GM23338 (cell line): ENCODE measurements at regions not wholly inside any gene's neighbourhood (a gene's known extent, or its start where the extent isn't known, plus 50 kb on each side); places are given as distances from the start of the nearest gene placed in this dataset.

ENCODE experiments used
- ATAC-seq: fragments of 200-7000 bp; cut with Tn5 transposase; 3 replicates; pipeline ENCODE4 v1.9.1; 2020
- DNase-seq: peaks from one replicate; pipeline ENCODE4 v3.0.0-alpha.2; 2015; ENCODE audit warnings: low spot score
- H2AFZ ChIP-seq: fragments of 200-600 bp; sonication (generic); 2 replicates; pipeline ENCODE4 v1.8.0; 2016; ENCODE audit warnings: antibody characterized with exemption, mild to moderate bottlenecking, moderate library complexity
- H3F3A ChIP-seq: fragments of 200-600 bp; sonication (generic); replicated peaks from 2 replicates; pipeline ENCODE4 v1.8.0; 2017; ENCODE audit warnings: antibody characterized with exemption, mixed run types, low read depth
- H3K27ac ChIP-seq: fragments of 200-600 bp; sonication (generic); 2 replicates; pipeline ENCODE4 v1.6.1; 2016; ENCODE audit warnings: low read depth
- H3K27me3 ChIP-seq: fragments of 200-600 bp; sonication (generic); 2 replicates; pipeline ENCODE4 v1.8.0; 2016; ENCODE audit warnings: mild to moderate bottlenecking, mixed run types, moderate library complexity; ENCODE audit not compliant: insufficient read depth
- H3K36me3 ChIP-seq: fragments of 200-600 bp; sonication (generic); 2 replicates; pipeline ENCODE4 v1.8.0; 2016; ENCODE audit warnings: mild to moderate bottlenecking; ENCODE audit not compliant: insufficient read depth
- H3K4me1 ChIP-seq: fragments of 200-600 bp; sonication (generic); 2 replicates; pipeline ENCODE4 v1.8.0; 2016; ENCODE audit warnings: mild to moderate bottlenecking, moderate library complexity; ENCODE audit not compliant: insufficient read depth
- H3K4me2 ChIP-seq: fragments of 200-600 bp; sonication (generic); 2 replicates; pipeline ENCODE4 v1.7.1; 2017; ENCODE audit warnings: mixed run types
- H3K4me3 ChIP-seq: fragments of 200-600 bp; sonication (generic); 2 replicates; pipeline ENCODE4 v1.6.1; 2016; ENCODE audit warnings: mixed run types
- H3K79me2 ChIP-seq: fragments of 200-600 bp; sonication (generic); replicated peaks from 2 replicates; pipeline ENCODE4 v1.8.0; 2017; ENCODE audit warnings: mild to moderate bottlenecking; ENCODE audit not compliant: insufficient read depth
- H3K9me2 ChIP-seq: fragments of 200-600 bp; sonication (generic); 2 replicates; pipeline ENCODE4 v1.8.0; 2017; ENCODE audit not compliant: insufficient read depth
- H4K20me1 ChIP-seq: fragments of 200-600 bp; sonication (generic); replicated peaks from 2 replicates; pipeline ENCODE4 v1.8.0; 2017; ENCODE audit warnings: mild to moderate bottlenecking; ENCODE audit not compliant: insufficient read depth
- H3K27ac Mint-ChIP-seq: 2 replicates; pipeline ENCODE4 v1.8.0; 2020; ENCODE audit warnings: inconsistent platforms, mild to moderate bottlenecking, moderate library complexity, mixed read lengths
- H3K27me3 Mint-ChIP-seq: 3 replicates; pipeline ENCODE4 v1.8.0; 2022; ENCODE audit warnings: low read depth, mild to moderate bottlenecking, moderate library complexity, mixed read lengths, inconsistent platforms; ENCODE audit not compliant: insufficient read depth, poor library complexity
- H3K36me3 Mint-ChIP-seq: 3 replicates; pipeline ENCODE4 v1.8.0; 2021; ENCODE audit warnings: low read depth, mild to moderate bottlenecking, inconsistent platforms, moderate library complexity, mixed read lengths
- H3K4me1 Mint-ChIP-seq: 3 replicates; pipeline ENCODE4 v1.8.0; 2020; ENCODE audit warnings: mild to moderate bottlenecking, inconsistent platforms, mixed read lengths
- H3K4me3 Mint-ChIP-seq: 3 replicates; pipeline ENCODE4 v1.8.0; 2021; ENCODE audit warnings: moderate library complexity, mild to moderate bottlenecking, inconsistent platforms, mixed read lengths
- H3K9me3 Mint-ChIP-seq: 3 replicates; pipeline ENCODE4 v1.8.0; 2020; ENCODE audit warnings: moderate library complexity, mild to moderate bottlenecking, inconsistent platforms, mixed read lengths
- CREB1 ChIP-seq: fragments of 250-450 bp; sonication (Bioruptor Pico); IDR thresholded peaks from 2 replicates; pipeline ENCODE4 v1.5.0; 2020; ENCODE audit warnings: low read depth, mild to moderate bottlenecking, moderate library complexity
- CTCF ChIP-seq, 2 experiments: fragments of 200-600 bp in 1 of 2; sonication (generic) in 1 of 2; conservative IDR thresholded peaks; 2 replicates each; pipeline versions ENCODE4 v1.5.1 to v1.6.1; 2016 to 2017; ENCODE audit warnings: antibody characterized with exemption in 2 of 2, low read depth in 2 of 2, mild to moderate bottlenecking in 2 of 2, moderate library complexity in 1 of 2
- EZH2 ChIP-seq: fragments of 200-600 bp; sonication (generic); IDR thresholded peaks from one replicate; pipeline ENCODE4 v1.8.0; 2017; ENCODE audit warnings: antibody characterized with exemption, mild to moderate bottlenecking, low read depth; ENCODE audit not compliant: unreplicated experiment
- EZH2phosphoT487 ChIP-seq: fragments of 200-600 bp; sonication (generic); IDR thresholded peaks from one replicate; pipeline ENCODE4 v1.8.1; 2018; ENCODE audit warnings: antibody characterized with exemption; ENCODE audit not compliant: unreplicated experiment
- JUNB ChIP-seq: IDR thresholded peaks from one replicate; pipeline ENCODE4 v1.6.1; 2016; ENCODE audit warnings: antibody characterized with exemption; ENCODE audit not compliant: unreplicated experiment
- NANOG ChIP-seq: IDR thresholded peaks from 2 replicates; pipeline ENCODE4 v1.6.1; 2016; ENCODE audit warnings: antibody characterized with exemption, borderline replicate concordance
- STAT1 ChIP-seq: IDR thresholded peaks from one replicate; pipeline ENCODE4 v1.6.1; 2016; ENCODE audit warnings: antibody characterized with exemption; ENCODE audit not compliant: unreplicated experiment
- ZNF114 ChIP-seq: fragments of 250-450 bp; sonication (Bioruptor Pico); IDR thresholded peaks from 2 replicates; pipeline ENCODE4 v1.5.0; 2020; ENCODE audit warnings: mild to moderate bottlenecking, moderate library complexity
- ZNF331 ChIP-seq: fragments of 250-450 bp; sonication (Bioruptor Pico); IDR thresholded peaks from 2 replicates; pipeline ENCODE4 v1.5.0; 2020; ENCODE audit warnings: low read depth, mild to moderate bottlenecking, moderate library complexity
- TF ChIP-seq, protein P1 (sequence below): IDR thresholded peaks from 2 replicates; pipeline ENCODE4 v1.6.1; 2016; ENCODE audit warnings: antibody characterized with exemption
- TF ChIP-seq, protein P2 (sequence below): IDR thresholded peaks from one replicate; pipeline ENCODE4 v1.6.1; 2018; ENCODE audit warnings: antibody characterized with exemption; ENCODE audit not compliant: unreplicated experiment

- TF ChIP-seq CTCF (conservative IDR thresholded peaks at IDR 0.05; ENCODE audit: low read depth in 2 of 2) (no peak), CREB1 (CRISPR knock-in tag) (no peak), EZH2phosphoT487 (no peak)
Measured at GRCh38 chr6:82693094-82693493, 329.5 kb downstream of the TPBG start (continued).

DNA sequence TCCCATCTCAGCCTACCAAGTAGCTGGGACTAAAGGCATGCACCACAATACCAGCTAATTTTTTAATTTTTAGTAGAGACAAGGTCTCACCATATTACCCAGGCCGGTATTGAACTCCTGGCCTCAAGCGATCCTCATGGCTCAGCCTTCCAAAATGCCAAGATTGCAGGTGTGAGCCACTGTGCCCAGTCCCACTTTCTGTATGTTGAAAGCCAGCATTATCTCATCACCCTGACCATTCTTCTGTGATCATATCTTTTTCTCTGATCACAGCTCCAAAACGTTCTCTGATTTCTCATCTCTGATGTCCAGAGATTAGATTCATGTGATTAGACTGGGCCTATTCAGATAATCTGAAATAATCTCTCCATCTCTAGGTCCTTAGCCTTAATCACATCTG, 337.7 kb downstream of the TPBG start:
- no peak overlapping the region for H2AFZ ChIP-seq
- no peaks in the 10 kb centered on the region for H3K79me2 ChIP-seq
- no peaks in the 10 kb centered on the region for H3K27me3 ChIP-seq
- H3K27me3 Mint-ChIP-seq = no peaks in the 10 kb centered on the region
- TF ChIP-seq NANOG (no peak), JUNB (no peak), CREB1 (CRISPR knock-in tag) (no peak), CTCF (conservative IDR thresholded peaks at IDR 0.05; ENCODE audit: low read depth in 2 of 2) (no peak), ZNF331 (CRISPR knock-in tag) (no peak)
- H3K9me3 Mint-ChIP-seq = peaks cover 25% of the 10 kb centered on the region
- no peak overlapping the region for H3K4me2 ChIP-seq
- no peaks in the 10 kb centered on the region for H3K4me1 Mint-ChIP-seq
- H3K27ac Mint-ChIP-seq = no peak overlapping the region
- no peak overlapping the region for H3K4me3 Mint-ChIP-seq
- H4K20me1 ChIP-seq = no peaks in the 10 kb centered on the region
- peaks cover 17% of the 10 kb centered on the region for H3K36me3 Mint-ChIP-seq
- no peaks in the 10 kb centered on the region; the same call in 1 of the 2 replicates for H3K9me2 ChIP-seq
- no peaks in the 10 kb centered on the region for H3F3A ChIP-seq
- no peaks in the 10 kb centered on the region for H3K36me3 ChIP-seq
- DNase-seq (no peak), ATAC-seq (no peak)
- no peak overlapping the region for H3K27ac ChIP-seq
- H3K4me1 ChIP-seq = no peaks in the 10 kb centered on the region
- no peak overlapping the region for H3K4me3 ChIP-seq

DNA sequence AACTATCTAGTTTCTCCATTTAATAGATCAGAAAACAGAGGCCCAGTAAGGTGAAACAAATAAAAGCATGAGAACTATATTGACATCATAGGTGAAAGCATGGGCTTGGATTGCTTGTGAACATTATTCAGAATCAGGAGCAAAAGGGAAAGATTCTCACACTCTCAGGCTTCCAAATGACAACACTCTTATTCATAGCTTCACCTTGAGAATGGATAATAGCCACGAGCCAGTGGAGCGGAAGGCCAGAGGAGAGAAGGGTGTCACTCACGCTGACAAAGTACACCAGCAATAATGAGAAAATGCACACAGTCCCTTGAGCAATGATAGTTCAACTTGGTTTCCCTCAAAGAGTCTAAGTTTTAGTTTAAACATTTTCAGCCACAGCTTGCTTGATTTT, 339.0 kb downstream of the TPBG start:
- Mint-ChIP-seq H3K36me3 (peaks cover 17% of the 10 kb centered on the region), H3K9me3 (peaks cover 26% of the 10 kb centered on the region), H3K27ac (no peak overlapping the region), H3K4me3 (no peak overlapping the region), H3K27me3 (no peaks in the 10 kb centered on the region), H3K4me1 (no peaks in the 10 kb centered on the region)
- DNase-seq (no peak), ATAC-seq (no peak)
- no peaks in the 10 kb centered on the region for H4K20me1 ChIP-seq
- no peak overlapping the region for H3K4me2 ChIP-seq
- peak overlapping the region; percentile 25; the same call in 1 of the 2 replicates for H2AFZ ChIP-seq
- H3K79me2 ChIP-seq = no peaks in the 10 kb centered on the region
- no peaks in the 10 kb centered on the region for H3K36me3 ChIP-seq
- no peak overlapping the region for H3K4me3 ChIP-seq
- no peaks in the 10 kb centered on the region for H3F3A ChIP-seq
- no peaks in the 10 kb centered on the region; the same call in 1 of the 2 replicates for H3K9me2 ChIP-seq
- TF ChIP-seq, protein P1, sequence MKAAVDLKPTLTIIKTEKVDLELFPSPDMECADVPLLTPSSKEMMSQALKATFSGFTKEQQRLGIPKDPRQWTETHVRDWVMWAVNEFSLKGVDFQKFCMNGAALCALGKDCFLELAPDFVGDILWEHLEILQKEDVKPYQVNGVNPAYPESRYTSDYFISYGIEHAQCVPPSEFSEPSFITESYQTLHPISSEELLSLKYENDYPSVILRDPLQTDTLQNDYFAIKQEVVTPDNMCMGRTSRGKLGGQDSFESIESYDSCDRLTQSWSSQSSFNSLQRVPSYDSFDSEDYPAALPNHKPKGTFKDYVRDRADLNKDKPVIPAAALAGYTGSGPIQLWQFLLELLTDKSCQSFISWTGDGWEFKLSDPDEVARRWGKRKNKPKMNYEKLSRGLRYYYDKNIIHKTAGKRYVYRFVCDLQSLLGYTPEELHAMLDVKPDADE = no peak
- TF ChIP-seq NANOG (no peak), EZH2 (no peak), ZNF114 (CRISPR knock-in tag) (no peak), CTCF (conservative IDR thresholded peaks at IDR 0.05; ENCODE audit: low read depth in 2 of 2) (no peak), CREB1 (CRISPR knock-in tag) (no peak), STAT1 (no peak)
- TF ChIP-seq, protein P2, sequence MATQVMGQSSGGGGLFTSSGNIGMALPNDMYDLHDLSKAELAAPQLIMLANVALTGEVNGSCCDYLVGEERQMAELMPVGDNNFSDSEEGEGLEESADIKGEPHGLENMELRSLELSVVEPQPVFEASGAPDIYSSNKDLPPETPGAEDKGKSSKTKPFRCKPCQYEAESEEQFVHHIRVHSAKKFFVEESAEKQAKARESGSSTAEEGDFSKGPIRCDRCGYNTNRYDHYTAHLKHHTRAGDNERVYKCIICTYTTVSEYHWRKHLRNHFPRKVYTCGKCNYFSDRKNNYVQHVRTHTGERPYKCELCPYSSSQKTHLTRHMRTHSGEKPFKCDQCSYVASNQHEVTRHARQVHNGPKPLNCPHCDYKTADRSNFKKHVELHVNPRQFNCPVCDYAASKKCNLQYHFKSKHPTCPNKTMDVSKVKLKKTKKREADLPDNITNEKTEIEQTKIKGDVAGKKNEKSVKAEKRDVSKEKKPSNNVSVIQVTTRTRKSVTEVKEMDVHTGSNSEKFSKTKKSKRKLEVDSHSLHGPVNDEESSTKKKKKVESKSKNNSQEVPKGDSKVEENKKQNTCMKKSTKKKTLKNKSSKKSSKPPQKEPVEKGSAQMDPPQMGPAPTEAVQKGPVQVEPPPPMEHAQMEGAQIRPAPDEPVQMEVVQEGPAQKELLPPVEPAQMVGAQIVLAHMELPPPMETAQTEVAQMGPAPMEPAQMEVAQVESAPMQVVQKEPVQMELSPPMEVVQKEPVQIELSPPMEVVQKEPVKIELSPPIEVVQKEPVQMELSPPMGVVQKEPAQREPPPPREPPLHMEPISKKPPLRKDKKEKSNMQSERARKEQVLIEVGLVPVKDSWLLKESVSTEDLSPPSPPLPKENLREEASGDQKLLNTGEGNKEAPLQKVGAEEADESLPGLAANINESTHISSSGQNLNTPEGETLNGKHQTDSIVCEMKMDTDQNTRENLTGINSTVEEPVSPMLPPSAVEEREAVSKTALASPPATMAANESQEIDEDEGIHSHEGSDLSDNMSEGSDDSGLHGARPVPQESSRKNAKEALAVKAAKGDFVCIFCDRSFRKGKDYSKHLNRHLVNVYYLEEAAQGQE = no peak
- no peaks in the 10 kb centered on the region for H3K27me3 ChIP-seq
- no peak overlapping the region for H3K27ac ChIP-seq
- no peaks in the 10 kb centered on the region for H3K4me1 ChIP-seq
